ENCODE measurements at regions not wholly inside any gene's neighbourhood (a gene's known extent, or its start where the extent isn't known, plus 50 kb on each side); places are given as distances from the start of the nearest gene placed in this dataset.
"Not testable (repeated sequence)": the region's sequence is repeated elsewhere in the genome, so short reads cannot be mapped to it uniquely, and the experiment has no call there.

- no peak for DNase-seq
Measured at GRCh38 chr5:109992264-109992915, 302.7 kb downstream of the MAN2A1 start.

- DNase-seq = no peak
Measured at GRCh38 chr5:109994135-109994534, 304.4 kb downstream of the MAN2A1 start.

GRCh38 chr5:109996246-109996645, 306.5 kb downstream of the MAN2A1 start:
- DNase-seq = no peak

GRCh38 chr5:109997161-109997560, 307.4 kb downstream of the MAN2A1 start:
- DNase-seq = no peak

GRCh38 chr5:109998208-109998607, 308.5 kb downstream of the MAN2A1 start:
- DNase-seq = no peak

- DNase-seq = no peak
Measured at GRCh38 chr5:109998726-109999125, 309.0 kb downstream of the MAN2A1 start.

GRCh38 chr5:110001648-110002047, 311.9 kb downstream of the MAN2A1 start:
- DNase-seq = no peak

- DNase-seq = no peak
Measured at GRCh38 chr5:110002652-110003051, 312.9 kb downstream of the MAN2A1 start.

- not testable (repeated sequence) for DNase-seq
Measured at GRCh38 chr5:110005907-110006562, 316.3 kb downstream of the MAN2A1 start.

GRCh38 chr5:110007101-110007500, 317.4 kb downstream of the MAN2A1 start:
- DNase-seq = no peak

GRCh38 chr5:110008131-110008530, 318.4 kb downstream of the MAN2A1 start:
- no peak for DNase-seq

GRCh38 chr5:110012145-110012544, 322.4 kb downstream of the MAN2A1 start:
- DNase-seq = no peak

GRCh38 chr5:110013017-110013416, 323.3 kb downstream of the MAN2A1 start:
- no peak for DNase-seq

GRCh38 chr5:110017854-110018253, 328.1 kb downstream of the MAN2A1 start:
- no peak for DNase-seq

GRCh38 chr5:110018509-110018908, 328.8 kb downstream of the MAN2A1 start:
- no peak for DNase-seq

- DNase-seq = no peak
Measured at GRCh38 chr5:110019119-110019518, 329.4 kb downstream of the MAN2A1 start.

GRCh38 chr5:110019780-110020179, 330.1 kb downstream of the MAN2A1 start:
- DNase-seq = no peak

GRCh38 chr5:110021251-110021650, 331.5 kb downstream of the MAN2A1 start:
- no peak for DNase-seq

- DNase-seq = no peak
Measured at GRCh38 chr5:110025160-110025559, 335.4 kb downstream of the MAN2A1 start.

GRCh38 chr5:110027527-110028322, 338.0 kb downstream of the MAN2A1 start:
- DNase-seq = no peak

- DNase-seq = no peak
Measured at GRCh38 chr5:110031402-110032140, 341.8 kb downstream of the MAN2A1 start.

GRCh38 chr5:110032376-110032775, 342.6 kb downstream of the MAN2A1 start:
- no peak for DNase-seq

- no peak for DNase-seq
Measured at GRCh38 chr5:110034056-110034600, 344.4 kb downstream of the MAN2A1 start.

All from activated CD4-positive, alpha-beta T cell treated with anti-CD3 and anti-CD28 coated beads, Interleukin-2, Interleukin-6, amounts not matched to agents 100 ng/mL and 50 ng/mL, durations not matched to agents 16 hours and 8 hours (primary cell).